ENCODE measurements at regions not wholly inside any gene's neighbourhood (a gene's known extent, or its start where the extent isn't known, plus 50 kb on each side); places are given as distances from the start of the nearest gene placed in this dataset.

DNA sequence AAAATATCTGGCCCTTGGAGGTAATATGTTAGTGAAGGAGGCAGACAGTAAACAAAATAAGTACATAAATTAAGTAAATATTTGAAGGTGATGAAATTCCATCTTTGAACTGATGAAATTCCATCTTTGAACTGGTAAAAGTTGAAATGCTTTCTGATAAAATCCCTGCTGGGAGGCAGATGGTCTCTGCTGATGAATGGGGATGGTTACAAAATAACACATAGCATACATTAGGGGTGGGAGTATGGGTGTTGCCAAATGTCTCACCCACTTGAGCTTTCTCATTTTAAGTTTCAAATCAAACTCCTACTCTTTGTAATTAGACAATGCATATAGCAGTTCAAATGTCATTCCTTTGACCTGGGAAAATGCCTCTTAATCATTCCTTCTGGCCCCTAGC lies 77.5 kb upstream of the SORCS3 start:
- TF ChIP-seq CTCF (IDR thresholded peaks at IDR 0.05; ENCODE audit: insufficient read depth, low read depth, low read length, missing control alignments), result no peak
- no peak for DNase-seq (ENCODE audit: low read depth)
- H3K4me3 ChIP-seq (ENCODE audit: low read length), result no peak overlapping the region

GRCh38 chr10:104574427-104574826 lies 66.7 kb upstream of the SORCS3 start:
- no peak overlapping the region for H3K4me3 ChIP-seq (ENCODE audit: low read length)
- DNase-seq (ENCODE audit: low read depth), result peak; percentile 28
- TF ChIP-seq CTCF (IDR thresholded peaks at IDR 0.05; ENCODE audit: insufficient read depth, low read depth, low read length, missing control alignments), result no peak

- no peak overlapping the region for H3K4me3 ChIP-seq (ENCODE audit: low read length)
- no peak for DNase-seq (ENCODE audit: low read depth)
- no peak for TF ChIP-seq CTCF (IDR thresholded peaks at IDR 0.05; ENCODE audit: insufficient read depth, low read depth, low read length, missing control alignments)
Measured at GRCh38 chr10:104574838-104575237, 66.3 kb upstream of the SORCS3 start.

DNA sequence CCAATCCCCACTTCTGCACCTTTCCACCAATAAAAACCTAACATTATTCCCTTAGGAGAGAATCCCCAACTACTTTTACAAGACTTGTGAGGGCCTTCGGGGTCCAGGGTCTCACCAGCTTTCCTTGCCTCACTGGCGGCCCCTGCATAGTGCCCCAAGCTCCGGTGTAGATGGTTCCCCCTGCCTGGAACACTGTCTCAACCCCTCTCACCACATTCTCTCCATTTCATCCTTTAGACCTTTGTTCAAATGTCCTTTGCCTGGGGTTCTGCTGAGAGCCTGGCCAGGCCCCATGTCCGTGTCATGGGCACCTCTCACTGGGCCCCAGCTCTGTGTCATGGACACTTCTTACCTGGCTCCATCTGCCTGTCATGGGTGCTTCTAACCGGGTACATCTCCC lies 64.5 kb upstream of the SORCS3 start:
- no peak overlapping the region for H3K4me3 ChIP-seq (ENCODE audit: low read length)
- no peak for TF ChIP-seq CTCF (IDR thresholded peaks at IDR 0.05; ENCODE audit: insufficient read depth, low read depth, low read length, missing control alignments)
- no peak for DNase-seq (ENCODE audit: low read depth)

DNA sequence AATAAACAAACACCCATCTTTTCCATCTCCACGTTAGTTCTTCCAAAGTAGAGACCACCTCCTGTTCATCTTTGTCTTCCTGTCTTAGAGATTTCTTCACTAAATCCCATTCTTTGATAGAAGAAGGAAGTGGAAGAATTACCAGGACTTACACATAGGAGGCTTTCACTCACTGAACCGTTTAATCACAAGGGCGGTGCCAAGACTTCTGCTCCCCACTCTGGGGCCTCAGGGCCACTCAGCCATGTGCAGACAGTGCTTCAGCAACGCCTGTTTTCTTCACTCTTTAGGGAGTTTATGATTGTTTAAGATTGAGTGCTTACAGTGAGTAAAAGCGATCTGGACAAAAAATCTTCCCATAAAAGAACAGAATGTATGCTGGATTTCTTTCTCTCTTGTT lies 63.9 kb upstream of the SORCS3 start:
- TF ChIP-seq CTCF (IDR thresholded peaks at IDR 0.05; ENCODE audit: insufficient read depth, low read depth, low read length, missing control alignments), result no peak
- H3K4me3 ChIP-seq (ENCODE audit: low read length), result no peak overlapping the region
- DNase-seq (ENCODE audit: low read depth), result no peak

DNA sequence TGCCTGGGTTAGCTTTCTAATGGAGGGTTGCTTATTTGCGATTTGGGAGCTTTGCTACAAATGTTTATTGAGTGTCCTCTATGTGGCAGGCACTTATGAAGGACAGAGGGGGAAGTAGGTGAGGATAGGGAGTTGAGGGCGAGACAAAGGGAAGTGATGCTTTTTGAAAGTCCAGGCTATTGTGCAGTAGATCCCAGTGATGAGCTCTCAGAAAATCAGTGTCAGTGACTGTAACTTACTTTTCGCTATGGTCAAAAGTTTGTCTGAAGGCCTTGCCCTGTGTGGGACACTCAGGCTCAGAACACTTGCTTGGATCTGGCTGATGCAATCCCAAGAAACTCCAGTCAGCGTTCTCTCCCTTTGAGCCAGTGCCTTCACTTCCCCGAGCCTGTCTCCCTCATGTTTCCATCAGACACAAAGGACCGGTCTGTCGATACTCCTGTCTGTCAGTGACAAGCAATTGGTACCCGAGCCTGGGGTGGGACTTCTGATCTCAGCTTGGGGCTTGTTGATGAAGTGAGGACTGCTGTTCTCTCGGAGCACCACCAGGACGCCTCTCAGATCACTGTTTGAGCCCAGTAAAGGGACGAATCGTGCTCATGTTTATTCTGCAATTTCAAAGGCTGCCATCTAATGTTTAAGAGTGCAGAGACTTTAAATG lies 63.1 kb upstream of the SORCS3 start:
- no peak for DNase-seq (ENCODE audit: low read depth)
- peak; percentile 2 for TF ChIP-seq CTCF (IDR thresholded peaks at IDR 0.05; ENCODE audit: insufficient read depth, low read depth, low read length, missing control alignments)

GRCh38 chr10:104578671-104579070 lies 62.4 kb upstream of the SORCS3 start:
- TF ChIP-seq CTCF (IDR thresholded peaks at IDR 0.05; ENCODE audit: insufficient read depth, low read depth, low read length, missing control alignments), result peak; percentile 1
- no peak overlapping the region for H3K4me3 ChIP-seq (ENCODE audit: low read length)
- DNase-seq (ENCODE audit: low read depth), result no peak

More for the DNA sequence above, 63.1 kb upstream of the SORCS3 start:
- no peak overlapping the region for H3K4me3 ChIP-seq (ENCODE audit: low read length)
